SK-N-SH (cell line): ENCODE measurements at regions not wholly inside any gene's neighbourhood (a gene's known extent, or its start where the extent isn't known, plus 50 kb on each side); places are given as distances from the start of the nearest gene placed in this dataset.

Experiments
- CTCF ChIA-PET: fragments of 300-600, 350-600 bp; formaldehyde crosslinking; extraction: SDS; loops from one replicate; lab custom pipeline; 2021; lab: Yijun Ruan, JAX
- POLR2A ChIA-PET: fragments of 350-600 bp; sonication (Branson Sonifier 250); formaldehyde crosslinking; extraction: SDS; loops from one replicate; lab custom pipeline; 2020; ENCODE audit warnings: antibody characterized with exemption, inconsistent platforms; lab: Yijun Ruan, JAX
- DNase-seq: peaks from one replicate; pipeline ENCODE4 v3.0.0; 2012
- H2AFZ ChIP-seq: fragments of 200-600 bp; sonication (generic); 2 replicates; pipeline ENCODE4 v1.8.1; 2016; ENCODE audit warnings: antibody characterized with exemption, mild to moderate bottlenecking, low read depth
- H3F3A ChIP-seq: fragments of 200-600 bp; sonication (generic); replicated peaks from 2 replicates; pipeline ENCODE3; 2016; ENCODE audit warnings: antibody characterized with exemption, mild to moderate bottlenecking; ENCODE audit not compliant: insufficient read depth
- H3K27ac ChIP-seq, 2 experiments: fragments of 200-500 bp in 1 of 2; fragments of 200-600 bp in 1 of 2; sonication (Bioruptor generic) in 1 of 2; sonication (generic), shearing (Covaris generic) in 1 of 2; 2 replicates each; pipeline versions ENCODE4 v1.5.1 to v1.6.1; 2014 to 2016; ENCODE audit warnings: low read depth in 2 of 2, inconsistent platforms in 1 of 2, low read length in 1 of 2, mild to moderate bottlenecking in 1 of 2, mixed read lengths in 1 of 2
- H3K27me3 ChIP-seq: fragments of 200-600 bp; sonication (generic), shearing (Covaris generic); 2 replicates; pipeline ENCODE4 v1.6.1; 2016; ENCODE audit warnings: mixed run types; ENCODE audit not compliant: insufficient read depth
- H3K36me3 ChIP-seq, 2 experiments: fragments of 200-500 bp in 1 of 2; fragments of 200-600 bp in 1 of 2; sonication (Bioruptor generic) in 1 of 2; sonication (generic) in 1 of 2; replicated peaks in 1 of 2; 2 replicates each; pipeline versions ENCODE3 to v1.5.1; 2014 to 2016; ENCODE audit warnings: low read length in 1 of 2, mild to moderate bottlenecking in 1 of 2; ENCODE audit not compliant: insufficient read depth in 2 of 2, control insufficient read depth in 1 of 2
- H3K4me1 ChIP-seq, 2 experiments: fragments of 200-500 bp in 1 of 2; fragments of 200-600 bp in 1 of 2; sonication (Bioruptor generic) in 1 of 2; sonication (generic), shearing (Covaris generic) in 1 of 2; 2 replicates each; pipeline versions ENCODE4 v1.5.1 to v1.6.1; 2014 to 2016; ENCODE audit warnings: low read depth in 1 of 2, low read length in 1 of 2, mixed run types in 1 of 2; ENCODE audit not compliant: insufficient read depth in 2 of 2, control insufficient read depth in 1 of 2
- H3K4me2 ChIP-seq: fragments of 200-600 bp; sonication (generic), shearing (Covaris generic); 2 replicates; pipeline ENCODE4 v1.6.1; 2017; ENCODE audit warnings: mixed run types
- H3K4me3 ChIP-seq, 2 experiments: fragments of 200-500 bp in 1 of 2; fragments of 200-600 bp in 1 of 2; sonication (Bioruptor generic) in 1 of 2; sonication (generic), shearing (Covaris generic) in 1 of 2; 2 replicates each; pipeline versions ENCODE4 v1.5.1 to v1.8.1; 2014 to 2016; ENCODE audit warnings: low read depth in 2 of 2, inconsistent platforms in 1 of 2, low read length in 1 of 2, mild to moderate bottlenecking in 1 of 2, mixed read lengths in 1 of 2, moderate library complexity in 1 of 2
- H3K79me2 ChIP-seq: fragments of 200-600 bp; sonication (generic); 2 replicates; pipeline ENCODE4 v1.8.1; 2017; ENCODE audit warnings: mild to moderate bottlenecking; ENCODE audit not compliant: insufficient read depth
- H3K9ac ChIP-seq: fragments of 200-600 bp; sonication (generic); 2 replicates; pipeline ENCODE4 v1.6.1; 2017; ENCODE audit warnings: mixed run types
- H3K9me2 ChIP-seq: fragments of 200-600 bp; sonication (generic); 2 replicates; pipeline ENCODE4 v1.6.1; 2017; ENCODE audit warnings: mixed run types
- H3K9me3 ChIP-seq: fragments of 200-600 bp; sonication (generic); 2 replicates; pipeline ENCODE4 v1.6.1; 2017; ENCODE audit warnings: mixed run types, mild to moderate bottlenecking, moderate library complexity
- H4K20me1 ChIP-seq: fragments of 200-600 bp; sonication (generic); 2 replicates; pipeline ENCODE4 v1.6.1; 2017; ENCODE audit warnings: mild to moderate bottlenecking, mixed run types; ENCODE audit not compliant: insufficient read depth
- ELF1 ChIP-seq: IDR thresholded peaks from 2 replicates; pipeline ENCODE4 v1.4.0; 2012
- FOSL2 ChIP-seq: IDR thresholded peaks from 2 replicates; pipeline ENCODE4 v1.4.0; 2012; ENCODE audit warnings: low read depth, mild to moderate bottlenecking, moderate library complexity, borderline replicate concordance
- FOXJ3 ChIP-seq: sonication (generic); formaldehyde crosslinking; IDR thresholded peaks from 2 replicates; pipeline ENCODE4 v1.5.1; 2020; ENCODE audit warnings: mild to moderate bottlenecking, missing genetic modification reagents
- FOXM1 ChIP-seq: IDR thresholded peaks from 2 replicates; pipeline ENCODE4 v1.4.0; 2012; ENCODE audit warnings: low read depth, mild to moderate bottlenecking
- GATA2 ChIP-seq: sonication (generic); formaldehyde crosslinking; IDR thresholded peaks from 2 replicates; pipeline ENCODE4 v1.5.0; 2020; ENCODE audit warnings: mild to moderate bottlenecking, missing genetic modification reagents
- MAX ChIP-seq: IDR thresholded peaks from 2 replicates; pipeline ENCODE4 v1.4.0; 2012; ENCODE audit warnings: low read depth
- MXI1 ChIP-seq: IDR thresholded peaks from 2 replicates; pipeline ENCODE4 v1.6.1; 2012; ENCODE audit warnings: mild to moderate bottlenecking, low read depth, low read length, improper control_type of control experiment
- RAD21 ChIP-seq: IDR thresholded peaks from 2 replicates; pipeline ENCODE4 v1.6.1; 2012; ENCODE audit warnings: mild to moderate bottlenecking, low read length
- RCOR1 ChIP-seq: fragments of 150-350 bp; IDR thresholded peaks from 2 replicates; pipeline ENCODE4 v1.6.1; 2017; ENCODE audit warnings: antibody characterized with exemption, low read length
- TEAD4 ChIP-seq: IDR thresholded peaks from 2 replicates; pipeline ENCODE4 v1.4.0; 2012; ENCODE audit warnings: mild to moderate bottlenecking, borderline replicate concordance; ENCODE audit not compliant: insufficient read depth
- USF1 ChIP-seq: IDR thresholded peaks from 2 replicates; pipeline ENCODE4 v1.4.0; 2012; ENCODE audit warnings: low read depth, borderline replicate concordance
- USF2 ChIP-seq: fragments of 150-350 bp; IDR thresholded peaks from 2 replicates; pipeline ENCODE4 v1.6.1; 2017; ENCODE audit warnings: antibody characterized with exemption, low read length, low read depth, borderline replicate concordance
- ZBTB33 ChIP-seq: IDR thresholded peaks from 2 replicates; pipeline ENCODE4 v1.4.0; 2012; ENCODE audit warnings: low read depth, borderline replicate concordance
- WGBS: methylation state at CpG from one replicate; pipeline ENCODE4 v1.1.6; 2017; ENCODE audit warnings: low lambda C conversion rate; 5-methylcytosine and 5-hydroxymethylcytosine counted together

- H2AFZ ChIP-seq: no peak overlapping the region
- H3K9ac ChIP-seq: no peak overlapping the region
- ChIA-PET CTCF (interaction anchor here (1.3 kb wide), 1 partner anchor 19 kb away, joined by 4 read pairs; no protein-coding TSS in a partner anchor), POLR2A (no interaction called here)
- H3K4me1 ChIP-seq: no peaks in the 10 kb centered on the region
- H3K27me3 ChIP-seq: no peaks in the 10 kb centered on the region
- no peaks in the 10 kb centered on the region for H3K9me3 ChIP-seq
- no peaks in the 10 kb centered on the region for H3F3A ChIP-seq
- no peak overlapping the region for H3K4me3 ChIP-seq
- H3K9me2 ChIP-seq: no peaks in the 10 kb centered on the region
- H3K79me2 ChIP-seq: no peaks in the 10 kb centered on the region
- no peak overlapping the region for H3K4me2 ChIP-seq
- no peak for TF ChIP-seq ZBTB33
- no peak for TF ChIP-seq RCOR1
- TF ChIP-seq FOSL2: no peak
- no peak for TF ChIP-seq MXI1
- no peak for TF ChIP-seq FOXM1
- no peak for TF ChIP-seq TEAD4
- no peak for TF ChIP-seq ELF1
- TF ChIP-seq USF2: no peak
- no peak for TF ChIP-seq FOXJ3
- TF ChIP-seq USF1: no peak
- TF ChIP-seq MAX: no peak
- TF ChIP-seq GATA2 (CRISPR knock-in tag): no peak
- no peak for TF ChIP-seq RAD21
- H3K36me3 ChIP-seq: no peaks in the 10 kb centered on the region
- no peaks in the 10 kb centered on the region for H4K20me1 ChIP-seq
- WGBS: 50% methylated on average over 8 of the region's 9 CpGs
- no peak overlapping the region for H3K27ac ChIP-seq
- no peak for DNase-seq
Observed at GRCh38 chr1:18536915-18537314, 56.2 kb downstream of the KLHDC7A start.
